GM23248 (cell line): ENCODE measurements at regions not wholly inside any gene's neighbourhood (a gene's known extent, or its start where the extent isn't known, plus 50 kb on each side); places are given as distances from the start of the nearest gene placed in this dataset.

Source experiments
- DNase-seq: peaks from one replicate; pipeline ENCODE4 v3.0.0-alpha.2; 2015
- H2AFZ ChIP-seq: fragments of 200-600 bp; sonication (generic); 2 replicates; pipeline ENCODE4 v1.6.1; 2016; ENCODE audit warnings: antibody characterized with exemption
- H3F3A ChIP-seq: fragments of 200-600 bp; sonication (generic); 2 replicates; pipeline ENCODE4 v1.6.1; 2016; ENCODE audit warnings: mild to moderate bottlenecking, antibody characterized with exemption, mixed run types; ENCODE audit not compliant: insufficient read depth
- H3K27ac ChIP-seq: fragments of 200-600 bp; sonication (generic); 2 replicates; pipeline ENCODE4 v1.5.1; 2016; ENCODE audit warnings: mild to moderate bottlenecking
- H3K27me3 ChIP-seq: fragments of 200-600 bp; sonication (generic); replicated peaks from 2 replicates; pipeline ENCODE4 v1.6.1; 2016; ENCODE audit warnings: mild to moderate bottlenecking; ENCODE audit not compliant: insufficient read depth
- H3K36me3 ChIP-seq: fragments of 200-600 bp; sonication (generic); 2 replicates; pipeline ENCODE4 v1.6.1; 2016; ENCODE audit warnings: low read depth, mild to moderate bottlenecking
- H3K4me1 ChIP-seq: fragments of 200-600 bp; sonication (generic); 2 replicates; pipeline ENCODE4 v1.6.1; 2016; ENCODE audit warnings: mild to moderate bottlenecking; ENCODE audit not compliant: insufficient read depth
- H3K4me2 ChIP-seq: fragments of 200-600 bp; sonication (generic); one replicate; pipeline ENCODE4 v1.6.1; 2016; ENCODE audit warnings: mild to moderate bottlenecking; ENCODE audit not compliant: unreplicated experiment
- H3K4me3 ChIP-seq: fragments of 200-600 bp; sonication (generic); 2 replicates; pipeline ENCODE4 v1.5.1; 2016; ENCODE audit warnings: mild to moderate bottlenecking
- H3K79me2 ChIP-seq: fragments of 200-600 bp; sonication (generic); 2 replicates; pipeline ENCODE4 v1.6.1; 2016; ENCODE audit warnings: mild to moderate bottlenecking; ENCODE audit not compliant: insufficient read depth
- H3K9ac ChIP-seq: fragments of 200-600 bp; sonication (generic); 2 replicates; pipeline ENCODE4 v1.6.1; 2016; ENCODE audit warnings: mild to moderate bottlenecking
- H3K9me2 ChIP-seq: fragments of 200-600 bp; sonication (generic); 2 replicates; pipeline ENCODE4 v1.6.1; 2016; ENCODE audit warnings: mixed run types, mild to moderate bottlenecking, moderate library complexity; ENCODE audit not compliant: insufficient read depth
- H3K9me3 ChIP-seq: fragments of 200-600 bp; sonication (generic); one replicate; pipeline ENCODE4 v1.6.1; 2017; ENCODE audit warnings: low read depth
- H4K20me1 ChIP-seq: fragments of 200-600 bp; sonication (generic); 2 replicates; pipeline ENCODE4 v1.6.0; 2016; ENCODE audit not compliant: insufficient read depth
- EZH2 ChIP-seq: fragments of 200-600 bp; sonication (generic); IDR thresholded peaks from 2 replicates; pipeline ENCODE4 v1.6.1; 2018; ENCODE audit warnings: antibody characterized with exemption, mild to moderate bottlenecking; ENCODE audit not compliant: insufficient read depth, poor library complexity, severe bottlenecking
- EZH2phosphoT487 ChIP-seq: fragments of 200-600 bp; sonication (generic); IDR thresholded peaks from 2 replicates; pipeline ENCODE4 v1.6.1; 2018; ENCODE audit warnings: antibody characterized with exemption, moderate library complexity, mild to moderate bottlenecking, low read depth; ENCODE audit not compliant: insufficient read depth
- WGBS, 2 experiments: methylation state at CpG; one replicate each; pipeline ENCODE4 v1.1.6; 2015 to 2017; ENCODE audit warnings: low lambda C conversion rate in 2 of 2, low coverage in 1 of 2; ENCODE audit errors: missing lambda C conversion rate in 2 of 2; 5-methylcytosine and 5-hydroxymethylcytosine counted together
- in situ Hi-C: fragments of 300-500 bp; cut with MboI; formaldehyde crosslinking; loops from 2 replicates; pipeline ENCODE4 v1.15.0; 2020

DNA sequence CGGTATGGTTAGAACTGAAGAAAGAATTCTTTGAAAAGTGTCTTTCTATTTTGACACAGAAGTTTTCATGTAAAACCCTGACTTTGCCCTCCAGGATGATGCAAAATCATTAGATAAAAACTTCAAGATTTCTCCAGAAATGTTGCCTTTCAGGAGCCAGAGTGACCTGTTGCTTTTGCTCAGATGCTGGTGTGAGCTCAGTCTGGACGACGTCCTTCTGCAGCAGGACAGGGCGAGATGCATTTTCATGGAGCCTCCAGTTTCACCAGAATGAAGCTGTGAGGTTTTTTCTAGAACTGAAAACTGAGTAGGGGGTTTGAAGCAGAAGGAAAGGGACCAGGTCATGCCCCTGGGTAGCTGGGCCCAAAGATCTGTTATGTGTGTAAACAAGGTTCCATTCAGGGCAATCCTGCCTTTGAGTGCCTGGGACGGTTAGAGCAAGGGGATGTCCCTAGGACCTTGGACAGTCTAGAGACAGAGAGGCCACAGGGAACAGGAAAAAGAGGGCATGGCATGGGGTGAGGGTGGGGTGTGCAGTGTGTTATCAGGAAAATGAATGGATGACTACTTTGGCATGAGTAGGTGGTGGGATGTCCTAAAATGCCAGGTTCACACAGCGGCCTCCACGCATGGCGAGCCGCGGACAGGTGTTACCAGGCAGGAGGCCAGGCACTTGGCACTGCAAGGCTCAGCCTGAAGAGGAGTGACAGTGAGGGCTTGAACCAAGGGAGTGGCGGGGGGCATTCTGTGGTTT lies 356.3 kb downstream of the CXCL12 start:
- H2AFZ ChIP-seq: no peak overlapping the region
- WGBS, 2 experiments: 94 to 97% methylated on average over 11 of the region's 11 CpGs
- in situ Hi-C loops: no loop called here
- H3K9me2 ChIP-seq: no peaks in the 10 kb centered on the region
- H3F3A ChIP-seq: 0 out of 2 replicates have a peak, but pooled peaks cover 4% of the 10 kb centered on the region
- H4K20me1 ChIP-seq: no peaks in the 10 kb centered on the region
- DNase-seq: no peak
- no peak overlapping the region for H3K9ac ChIP-seq
- H3K36me3 ChIP-seq: no peaks in the 10 kb centered on the region
- no peak overlapping the region for H3K27ac ChIP-seq
- H3K4me2 ChIP-seq: no peak overlapping the region
- H3K4me3 ChIP-seq: no peak overlapping the region
- H3K9me3 ChIP-seq: no peaks in the 10 kb centered on the region
- no peaks in the 10 kb centered on the region for H3K79me2 ChIP-seq
- peaks cover 10% of the 10 kb centered on the region; the same call in 1 of the 2 replicates for H3K4me1 ChIP-seq
- TF ChIP-seq EZH2 (no peak), EZH2phosphoT487 (no peak)
- H3K27me3 ChIP-seq: no peaks in the 10 kb centered on the region

GRCh38 chr10:44024356-44025116 lies 360.4 kb downstream of the CXCL12 start:
- no peaks in the 10 kb centered on the region for H3F3A ChIP-seq
- no peaks in the 10 kb centered on the region for H3K9me2 ChIP-seq
- H3K36me3 ChIP-seq: no peaks in the 10 kb centered on the region
- H3K79me2 ChIP-seq: no peaks in the 10 kb centered on the region
- no peak overlapping the region for H3K27ac ChIP-seq
- H3K9ac ChIP-seq: no peak overlapping the region
- no peak for DNase-seq
- H3K4me3 ChIP-seq: no peak overlapping the region
- TF ChIP-seq EZH2 (no peak), EZH2phosphoT487 (no peak)
- H4K20me1 ChIP-seq: no peaks in the 10 kb centered on the region
- 51 to 54% methylated on average over 6 of the region's 6 CpGs for WGBS, 2 experiments
- no peaks in the 10 kb centered on the region for H3K27me3 ChIP-seq
- no peak overlapping the region for H2AFZ ChIP-seq
- no peaks in the 10 kb centered on the region for H3K9me3 ChIP-seq
- in situ Hi-C loops: no loop called here
- H3K4me2 ChIP-seq: no peak overlapping the region
- no peaks in the 10 kb centered on the region for H3K4me1 ChIP-seq

DNA sequence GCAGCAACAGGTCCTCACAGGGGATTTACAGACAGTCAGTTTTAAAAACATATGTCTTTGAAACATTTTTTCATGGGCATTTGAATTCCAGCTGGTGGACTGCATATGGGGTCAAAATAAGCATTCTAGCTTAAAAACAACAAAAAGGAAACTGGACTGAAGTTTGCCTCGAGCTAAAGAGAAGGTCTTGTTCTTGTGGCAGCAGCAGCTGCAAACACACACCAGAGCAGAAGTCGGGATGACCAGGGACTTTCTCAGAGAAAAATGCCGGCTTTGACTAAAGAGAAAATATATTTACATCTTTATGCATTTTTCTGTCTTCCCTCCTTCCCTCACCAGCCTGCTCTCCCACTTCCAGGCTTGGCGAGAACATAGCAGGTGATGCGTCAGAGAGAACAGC lies 361.4 kb downstream of the CXCL12 start:
- H4K20me1 ChIP-seq: no peaks in the 10 kb centered on the region
- H2AFZ ChIP-seq: no peak overlapping the region
- 86 to 88% methylated on average over 5 of the region's 5 CpGs for WGBS, 2 experiments
- no peak overlapping the region for H3K27ac ChIP-seq
- in situ Hi-C loops: no loop called here
- H3K27me3 ChIP-seq: no peaks in the 10 kb centered on the region
- H3K79me2 ChIP-seq: no peaks in the 10 kb centered on the region
- no peaks in the 10 kb centered on the region for H3K9me2 ChIP-seq
- no peak overlapping the region for H3K9ac ChIP-seq
- no peak overlapping the region for H3K4me2 ChIP-seq
- H3F3A ChIP-seq: no peaks in the 10 kb centered on the region
- H3K9me3 ChIP-seq: no peaks in the 10 kb centered on the region
- TF ChIP-seq EZH2 (no peak), EZH2phosphoT487 (no peak)
- no peak overlapping the region for H3K4me3 ChIP-seq
- no peaks in the 10 kb centered on the region for H3K4me1 ChIP-seq
- no peak for DNase-seq
- no peaks in the 10 kb centered on the region for H3K36me3 ChIP-seq

- TF ChIP-seq EZH2: no peak
- no peak for TF ChIP-seq EZH2phosphoT487
- Histone ChIP-seq H3K79me2 (no peaks in the 10 kb centered on the region), H4K20me1 (no peaks in the 10 kb centered on the region), H3K4me2 (no peak overlapping the region), H2AFZ (no peak overlapping the region), H3K4me1 (peaks cover 6% of the 10 kb centered on the region), H3K4me3 (no peak overlapping the region), H3K36me3 (no peaks in the 10 kb centered on the region), H3K27ac (no peak overlapping the region), H3K9me2 (no peaks in the 10 kb centered on the region), H3K27me3 (no peaks in the 10 kb centered on the region), H3K9me3 (no peaks in the 10 kb centered on the region), H3K9ac (no peak overlapping the region), H3F3A (peaks cover 7% of the 10 kb centered on the region)
- DNase-seq: no peak
- WGBS, 2 experiments: 78 to 86% methylated on average over 1 of the region's 1 CpG
- in situ Hi-C loops: no loop called here
Measured at GRCh38 chr10:44022203-44022602, 362.7 kb downstream of the CXCL12 start.
